ENCODE measurements at regions not wholly inside any gene's neighbourhood (a gene's known extent, or its start where the extent isn't known, plus 50 kb on each side); places are given as distances from the start of the nearest gene placed in this dataset.

DNA sequence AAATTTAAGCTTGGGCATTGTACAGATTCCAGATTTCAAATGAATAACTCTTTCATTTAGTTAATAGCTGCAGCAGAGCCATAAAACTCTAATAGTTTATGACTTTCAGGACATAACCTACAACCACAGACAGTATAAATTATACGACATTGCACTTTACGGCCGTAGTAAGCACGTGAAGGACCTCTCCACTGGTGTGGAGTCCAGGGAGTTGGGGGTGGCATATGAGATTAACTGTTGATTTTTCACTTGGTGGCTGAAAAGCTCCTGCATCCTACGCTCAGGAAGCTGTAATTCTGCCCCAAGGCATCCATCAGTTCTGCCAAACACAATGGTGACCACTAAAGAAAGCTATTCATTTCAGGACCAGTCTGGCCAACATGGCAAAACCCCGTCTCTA lies 376.2 kb downstream of the SOX11 start:
- H3K4me3 Mint-ChIP-seq (ENCODE audit: unreplicated experiment), result no peak overlapping the region
- no peak for TF ChIP-seq CTCF (IDR thresholded peaks at IDR 0.05)
- no peaks in the 10 kb centered on the region for H3K9me3 Mint-ChIP-seq (ENCODE audit: low read depth)
- peaks cover 9% of the 10 kb centered on the region for H3K4me1 Mint-ChIP-seq (ENCODE audit: low read depth)
- H3K36me3 Mint-ChIP-seq (ENCODE audit: low read depth), result no peaks in the 10 kb centered on the region
- H3K27me3 Mint-ChIP-seq (ENCODE audit: low read depth), result no peaks in the 10 kb centered on the region
- DNase-seq (ENCODE audit: low spot score), result no peak
- no peak overlapping the region for H3K27ac Mint-ChIP-seq (ENCODE audit: unreplicated experiment)

GRCh38 chr2:6069381-6069780 lies 377.2 kb downstream of the SOX11 start:
- Mint-ChIP-seq H3K4me3 (ENCODE audit: unreplicated experiment) (no peak overlapping the region), H3K9me3 (ENCODE audit: low read depth) (no peaks in the 10 kb centered on the region), H3K27me3 (ENCODE audit: low read depth) (no peaks in the 10 kb centered on the region), H3K36me3 (ENCODE audit: low read depth) (no peaks in the 10 kb centered on the region), H3K4me1 (ENCODE audit: low read depth) (peaks cover 19% of the 10 kb centered on the region), H3K27ac (ENCODE audit: unreplicated experiment) (no peak overlapping the region)
- no peak for TF ChIP-seq CTCF (IDR thresholded peaks at IDR 0.05)
- no peak for DNase-seq (ENCODE audit: low spot score)

DNA sequence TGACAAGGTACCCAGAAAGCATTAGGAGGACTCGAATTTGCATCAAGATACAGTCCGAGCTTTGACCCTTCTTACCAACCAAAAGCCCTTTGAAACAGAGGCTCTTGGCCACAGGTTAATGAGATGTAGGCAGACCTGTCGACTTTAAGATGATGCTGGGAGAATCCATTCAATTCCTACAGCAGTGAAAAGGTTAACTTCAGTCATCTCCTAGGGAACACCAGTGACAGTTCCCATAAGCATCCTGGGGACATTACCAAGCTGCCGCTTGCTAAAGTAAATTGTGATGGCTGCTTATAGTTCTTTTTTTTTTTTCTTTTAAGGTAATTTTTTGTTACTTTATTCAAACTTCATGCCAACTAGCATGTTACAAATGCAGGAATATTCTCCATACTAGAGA lies 379.3 kb downstream of the SOX11 start:
- no peak for TF ChIP-seq CTCF (IDR thresholded peaks at IDR 0.05)
- H3K36me3 Mint-ChIP-seq (ENCODE audit: low read depth), result no peaks in the 10 kb centered on the region
- H3K9me3 Mint-ChIP-seq (ENCODE audit: low read depth), result no peaks in the 10 kb centered on the region
- H3K27ac Mint-ChIP-seq (ENCODE audit: unreplicated experiment), result no peak overlapping the region
- no peak overlapping the region for H3K4me3 Mint-ChIP-seq (ENCODE audit: unreplicated experiment)
- H3K4me1 Mint-ChIP-seq (ENCODE audit: low read depth), result peaks cover 22% of the 10 kb centered on the region
- H3K27me3 Mint-ChIP-seq (ENCODE audit: low read depth), result no peaks in the 10 kb centered on the region
- DNase-seq (ENCODE audit: low spot score), result no peak

- H3K4me1 Mint-ChIP-seq (ENCODE audit: low read depth), result peaks cover 22% of the 10 kb centered on the region
- no peak for TF ChIP-seq CTCF (IDR thresholded peaks at IDR 0.05)
- no peaks in the 10 kb centered on the region for H3K27me3 Mint-ChIP-seq (ENCODE audit: low read depth)
- no peaks in the 10 kb centered on the region for H3K36me3 Mint-ChIP-seq (ENCODE audit: low read depth)
- H3K27ac Mint-ChIP-seq (ENCODE audit: unreplicated experiment), result no peak overlapping the region
- H3K4me3 Mint-ChIP-seq (ENCODE audit: unreplicated experiment), result no peak overlapping the region
- DNase-seq (ENCODE audit: low spot score), result no peak
- no peaks in the 10 kb centered on the region for H3K9me3 Mint-ChIP-seq (ENCODE audit: low read depth)
Observed at GRCh38 chr2:6072276-6072675, 380.1 kb downstream of the SOX11 start.

GRCh38 chr2:6072768-6073167 lies 380.6 kb downstream of the SOX11 start:
- TF ChIP-seq CTCF (IDR thresholded peaks at IDR 0.05), result no peak
- no peak for DNase-seq (ENCODE audit: low spot score)
- no peaks in the 10 kb centered on the region for H3K27me3 Mint-ChIP-seq (ENCODE audit: low read depth)
- H3K27ac Mint-ChIP-seq (ENCODE audit: unreplicated experiment), result no peak overlapping the region
- H3K36me3 Mint-ChIP-seq (ENCODE audit: low read depth), result no peaks in the 10 kb centered on the region
- no peaks in the 10 kb centered on the region for H3K9me3 Mint-ChIP-seq (ENCODE audit: low read depth)
- peaks cover 24% of the 10 kb centered on the region for H3K4me1 Mint-ChIP-seq (ENCODE audit: low read depth)
- H3K4me3 Mint-ChIP-seq (ENCODE audit: unreplicated experiment), result no peak overlapping the region

All from chondrocyte (in vitro differentiated cells).